ENCODE measurements at regions not wholly inside any gene's neighbourhood (a gene's known extent, or its start where the extent isn't known, plus 50 kb on each side); places are given as distances from the start of the nearest gene placed in this dataset.
"Not testable (repeated sequence)": the region's sequence is repeated elsewhere in the genome, so short reads cannot be mapped to it uniquely, and the experiment has no call there.

- TF ChIP-seq VEZF1 (CRISPR knock-in tag; IDR thresholded peaks at IDR 0.05) (no peak), THRB (CRISPR knock-in tag; conservative IDR thresholded peaks at IDR 0.05) (no peak), ZFPM2 (CRISPR knock-in tag; IDR thresholded peaks at IDR 0.05) (no peak), HEY1 (CRISPR knock-in tag; IDR thresholded peaks at IDR 0.05; ENCODE audit: borderline replicate concordance) (no peak)
These were observed 419.0 kb downstream of the NUP35 start (continued) for GRCh38 chr2:183543222-183543621.

GRCh38 chr2:183543731-183544130 lies 419.5 kb downstream of the NUP35 start:
- POLR2A ChIA-PET = no interaction called here
- Histone ChIP-seq H4K20me1 (replicated peaks; ENCODE audit: control insufficient read depth, insufficient read depth, low read length) (no peaks in the 10 kb centered on the region), H2AFZ (ENCODE audit: low read depth, low read length) (no peak overlapping the region), H3K9me3 (replicated peaks; ENCODE audit: control insufficient read depth, insufficient read depth, low read depth, low read length) (no peaks in the 10 kb centered on the region), H3K79me2 (ENCODE audit: control insufficient read depth, insufficient read depth, low read length) (no peaks in the 10 kb centered on the region), H3K4me2 (ENCODE audit: insufficient read depth, low read length) (no peak overlapping the region), H3K9ac (ENCODE audit: insufficient read depth in 1 of 2, low read depth in 2 of 2, low read length in 2 of 2) (no peak overlapping the region), H3K9me1 (ENCODE audit: control insufficient read depth, insufficient read depth, low read length) (no peaks in the 10 kb centered on the region), H3K36me3 (ENCODE audit: control insufficient read depth, insufficient read depth, low read length) (no peaks in the 10 kb centered on the region), H3K27me3 (ENCODE audit: control insufficient read depth in 2 of 2, insufficient read depth in 2 of 2, low read length in 2 of 2) (no peaks in the 10 kb centered on the region), H3K27ac (ENCODE audit: extremely low read depth, low read depth, low read length) (no peak overlapping the region), H3K4me3 (no peak overlapping the region), H3K4me1 (replicated peaks in 1 of 2; ENCODE audit: control insufficient read depth in 2 of 2, insufficient read depth in 2 of 2, low read length in 2 of 2) (no peaks in the 10 kb centered on the region)
- intact Hi-C loops (cut with micrococcal nuclease) = no loop called here
- CTCF ChIA-PET (ENCODE audit: low intra/inter-chr PET ratio) = no interaction called here
- BruUV-seq (replicated peaks) = no TSS peak
- ATAC-seq (no peak), FAIRE-seq (no peak), DNase-seq (ENCODE audit: extremely low read depth in 1 of 4, low spot score in 3 of 4) (no peak)
- TF ChIP-seq ELF4 (CRISPR knock-in tag; IDR thresholded peaks at IDR 0.05) = no peak
- TF ChIP-seq IRF9 (tag; IDR thresholded peaks at IDR 0.05) = no peak
- no peak for TF ChIP-seq SIRT6 (IDR thresholded peaks at IDR 0.05; ENCODE audit: low read depth, low read length)
- no peak for TF ChIP-seq SIN3B (IDR thresholded peaks at IDR 0.05; ENCODE audit: low read depth)
- no peak for TF ChIP-seq RB1 (IDR thresholded peaks at IDR 0.05; ENCODE audit: low read depth)
- in situ Hi-C loops (cut with MboI) = no loop called here
- 0% methylated on average over 5 of the region's 7 CpGs for WGBS (ENCODE audit: insufficient coverage, low coverage, missing lambda C conversion rate)

- H2AFZ ChIP-seq (ENCODE audit: low read depth, low read length); intact Hi-C loops (cut with micrococcal nuclease); CTCF ChIA-PET (ENCODE audit: low intra/inter-chr PET ratio); H3K9ac ChIP-seq (ENCODE audit: insufficient read depth in 1 of 2, low read depth in 2 of 2, low read length in 2 of 2); H3K4me2 ChIP-seq (ENCODE audit: insufficient read depth, low read length); H4K20me1 ChIP-seq (replicated peaks; ENCODE audit: control insufficient read depth, insufficient read depth, low read length); H3K9me3 ChIP-seq (replicated peaks; ENCODE audit: control insufficient read depth, insufficient read depth, low read depth, low read length); H3K4me1 ChIP-seq (replicated peaks in 1 of 2; ENCODE audit: control insufficient read depth in 2 of 2, insufficient read depth in 2 of 2, low read length in 2 of 2); H3K36me3 ChIP-seq (ENCODE audit: control insufficient read depth, insufficient read depth, low read length); H3K27me3 ChIP-seq (ENCODE audit: control insufficient read depth in 2 of 2, insufficient read depth in 2 of 2, low read length in 2 of 2); H3K27ac ChIP-seq (ENCODE audit: extremely low read depth, low read depth, low read length); H3K9me1 ChIP-seq (ENCODE audit: control insufficient read depth, insufficient read depth, low read length); BruUV-seq (replicated peaks); FAIRE-seq; DNase-seq (ENCODE audit: extremely low read depth in 1 of 4, low spot score in 3 of 4); POLR2A ChIA-PET; H3K79me2 ChIP-seq (ENCODE audit: control insufficient read depth, insufficient read depth, low read length); in situ Hi-C loops (cut with MboI); ATAC-seq; H3K4me3 ChIP-seq: not testable (repeated sequence)
- WGBS (ENCODE audit: insufficient coverage, low coverage, missing lambda C conversion rate) = 3% methylated on average over 18 of the region's 21 CpGs
These were observed 422.5 kb downstream of the NUP35 start for GRCh38 chr2:183546560-183547350.
